ENCODE measurements at regions not wholly inside any gene's neighbourhood (a gene's known extent, or its start where the extent isn't known, plus 50 kb on each side); places are given as distances from the start of the nearest gene placed in this dataset.

DNA sequence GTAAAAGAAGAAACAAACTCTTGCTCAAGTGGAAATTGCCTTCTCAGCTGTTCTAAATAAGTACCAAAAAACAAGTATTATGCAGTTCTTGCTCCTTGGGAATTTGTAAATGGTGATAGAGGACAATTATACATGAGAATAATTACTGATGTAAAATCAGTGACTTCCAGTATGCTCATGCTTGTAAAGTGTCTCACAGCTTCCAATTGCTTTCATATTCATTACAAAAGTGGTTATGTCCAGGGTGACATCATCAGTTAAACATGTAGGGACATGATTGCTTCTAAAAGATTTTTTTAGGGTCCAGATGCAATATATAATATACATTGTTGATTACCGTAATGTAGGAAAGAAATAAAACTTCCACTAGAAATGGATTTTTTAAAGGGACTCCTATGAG is 122.8 kb upstream of the B3GAT2 start:
- H4K5ac ChIP-seq (ENCODE audit: insufficient read length, low read depth, low read length), result no peak overlapping the region
- POLR2A ChIA-PET (ENCODE audit: partially characterized antibody), result no interaction called here
- WGBS, 2 experiments (ENCODE audit: extremely low coverage in 1 of 2, insufficient coverage in 1 of 2, insufficient read length in 1 of 2, insufficient replicate concordance in 2 of 2, low coverage in 1 of 2, low lambda C conversion rate in 2 of 2, missing lambda C conversion rate in 1 of 2), result 96% methylated on average over 1 of the region's 1 CpG; no CpG with 5 or more reads in 1 of the 2 experiments
- DNase-seq (ENCODE audit: low read depth in 1 of 2, low spot score in 2 of 2), result no peak
- peaks cover 0 to 3% of the 10 kb centered on the region in 2 experiments; a peak in 1 of 4 replicates for H3K9me3 ChIP-seq (ENCODE audit: insufficient read depth in 2 of 2, low read depth in 1 of 2, low read length in 1 of 2)
- H3K56ac ChIP-seq (replicated peaks; ENCODE audit: insufficient read length, low read depth, low read length), result no peak overlapping the region
- no peak for TF ChIP-seq CREB1 (IDR thresholded peaks at IDR 0.05)
- TF ChIP-seq CTBP2 (IDR thresholded peaks at IDR 0.05; ENCODE audit: borderline replicate concordance, insufficient read depth, insufficient read length, low read length), result no peak
- TF ChIP-seq EZH2 (IDR thresholded peaks at IDR 0.05; ENCODE audit: low read depth, low read length, severe bottlenecking), result no peak
- TF ChIP-seq RFX5 (IDR thresholded peaks at IDR 0.05; ENCODE audit: borderline replicate concordance, low read depth, low read length), result no peak
- no peak for TF ChIP-seq ASH2L (IDR thresholded peaks at IDR 0.05; ENCODE audit: low read length)
- TF ChIP-seq, protein P1, sequence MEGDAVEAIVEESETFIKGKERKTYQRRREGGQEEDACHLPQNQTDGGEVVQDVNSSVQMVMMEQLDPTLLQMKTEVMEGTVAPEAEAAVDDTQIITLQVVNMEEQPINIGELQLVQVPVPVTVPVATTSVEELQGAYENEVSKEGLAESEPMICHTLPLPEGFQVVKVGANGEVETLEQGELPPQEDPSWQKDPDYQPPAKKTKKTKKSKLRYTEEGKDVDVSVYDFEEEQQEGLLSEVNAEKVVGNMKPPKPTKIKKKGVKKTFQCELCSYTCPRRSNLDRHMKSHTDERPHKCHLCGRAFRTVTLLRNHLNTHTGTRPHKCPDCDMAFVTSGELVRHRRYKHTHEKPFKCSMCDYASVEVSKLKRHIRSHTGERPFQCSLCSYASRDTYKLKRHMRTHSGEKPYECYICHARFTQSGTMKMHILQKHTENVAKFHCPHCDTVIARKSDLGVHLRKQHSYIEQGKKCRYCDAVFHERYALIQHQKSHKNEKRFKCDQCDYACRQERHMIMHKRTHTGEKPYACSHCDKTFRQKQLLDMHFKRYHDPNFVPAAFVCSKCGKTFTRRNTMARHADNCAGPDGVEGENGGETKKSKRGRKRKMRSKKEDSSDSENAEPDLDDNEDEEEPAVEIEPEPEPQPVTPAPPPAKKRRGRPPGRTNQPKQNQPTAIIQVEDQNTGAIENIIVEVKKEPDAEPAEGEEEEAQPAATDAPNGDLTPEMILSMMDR (IDR thresholded peaks at IDR 0.05; ENCODE audit: control extremely low read depth in 1 of 3, insufficient read depth in 1 of 3, low read depth in 1 of 3, low read length in 3 of 3), result no peak
- TF ChIP-seq CBX8 (IDR thresholded peaks at IDR 0.05; ENCODE audit: borderline replicate concordance, low read depth, low read length), result no peak
- FAIRE-seq, result no peak
- H3K4me1 ChIP-seq (replicated peaks in 1 of 4; ENCODE audit: control insufficient read depth in 3 of 4, insufficient read depth in 4 of 4, low read length in 3 of 4), result no peaks in the 10 kb centered on the region
- H3K79me1 ChIP-seq (ENCODE audit: low read depth, low read length), result no peaks in the 10 kb centered on the region
- H3K79me2 ChIP-seq (ENCODE audit: control insufficient read depth in 1 of 2, insufficient read depth in 2 of 2, low read length in 2 of 2), result no peaks in the 10 kb centered on the region
- no peak overlapping the region for H3K27ac ChIP-seq (ENCODE audit: low read depth, low read length)
- no peak overlapping the region for H2BK12ac ChIP-seq (ENCODE audit: low read depth, low read length)
- H3K18ac ChIP-seq (ENCODE audit: extremely low read depth, low read length), result no peak overlapping the region
- H4K91ac ChIP-seq (replicated peaks; ENCODE audit: insufficient read length, low read length), result no peak overlapping the region
- H2BK120ac ChIP-seq (replicated peaks; ENCODE audit: low read depth, low read length), result no peak overlapping the region
- H4K20me1 ChIP-seq (replicated peaks in 1 of 2; ENCODE audit: control insufficient read depth in 1 of 2, insufficient read depth in 2 of 2, low read length in 2 of 2), result no peaks in the 10 kb centered on the region
- H3K23ac ChIP-seq (ENCODE audit: insufficient read length), result no peak overlapping the region
- no peak overlapping the region for H3K14ac ChIP-seq (ENCODE audit: insufficient read length)
- no peak overlapping the region for H3K4me2 ChIP-seq (ENCODE audit: insufficient read depth in 1 of 2, low read depth in 2 of 2, low read length in 2 of 2)
- no peaks in the 10 kb centered on the region for H3K36me3 ChIP-seq (ENCODE audit: control insufficient read depth in 2 of 4, insufficient read depth in 4 of 4, low read length in 3 of 4)
- no peak overlapping the region for H2AK5ac ChIP-seq (ENCODE audit: low read depth, low read length)
- H2AFZ ChIP-seq (ENCODE audit: low read length), result no peak overlapping the region
- H4K8ac ChIP-seq (ENCODE audit: extremely low read depth, insufficient read depth, low read length), result no peak overlapping the region
- H3K4ac ChIP-seq (replicated peaks; ENCODE audit: insufficient read length, low read depth, low read length), result no peak overlapping the region
- H2BK5ac ChIP-seq (ENCODE audit: low read depth, low read length), result no peak overlapping the region
- CTCF ChIA-PET (ENCODE audit: partially characterized antibody), result interaction anchor here (0.6 kb wide), 1 partner anchor 1456 kb away, joined by 3 read pairs; no protein-coding TSS in a partner anchor
- no peak overlapping the region for H2BK15ac ChIP-seq (ENCODE audit: low read length)
- no peak overlapping the region for H2BK20ac ChIP-seq (ENCODE audit: low read length)
- no peak overlapping the region for H3K4me3 ChIP-seq (ENCODE audit: extremely low read depth in 1 of 4, insufficient read depth in 2 of 4, low read depth in 3 of 4, low read length in 4 of 4)
- no peaks in the 10 kb centered on the region for H3K23me2 ChIP-seq (ENCODE audit: low read depth, low read length)
- H3K27me3 ChIP-seq (replicated peaks in 1 of 4; ENCODE audit: control insufficient read depth in 3 of 4, extremely low read depth in 1 of 4, insufficient read depth in 3 of 4, low read length in 3 of 4), result no peaks in the 10 kb centered on the region
- no peak overlapping the region for H3K9ac ChIP-seq (replicated peaks in 1 of 4; ENCODE audit: extremely low read depth in 1 of 4, low read depth in 3 of 4, low read length in 3 of 4)
